CD14-positive monocyte (primary cell): ENCODE measurements at regions not wholly inside any gene's neighbourhood (a gene's known extent, or its start where the extent isn't known, plus 50 kb on each side); places are given as distances from the start of the nearest gene placed in this dataset.

Experiments
- DNase-seq, 3 donors: peaks; one replicate each; pipeline ENCODE4 v3.0.0-alpha.2; 2011 to 2022
- H2AFZ ChIP-seq: 2 replicates; pipeline ENCODE4 v1.6.0; 2012; ENCODE audit warnings: mild to moderate bottlenecking, low read depth, low read length, inconsistent platforms; ENCODE audit not compliant: insufficient read depth, poor library complexity, severe bottlenecking
- H3K27ac ChIP-seq, 2 donors: 1 replicate in 1 of 2; 2 replicates in 1 of 2; pipeline ENCODE4 v1.5.1; 2012 to 2013; ENCODE audit warnings: low read length in 2 of 2, control low read depth in 1 of 2, inconsistent platforms in 1 of 2, low read depth in 1 of 2, mild to moderate bottlenecking in 1 of 2
- H3K27me3 ChIP-seq, 2 donors: one replicate each; pipeline versions ENCODE4 v1.6.0 to v1.6.1; 2011 to 2013; ENCODE audit warnings: low read length in 2 of 2; ENCODE audit not compliant: control insufficient read depth in 2 of 2, insufficient read depth in 2 of 2
- H3K36me3 ChIP-seq, 2 donors: replicated peaks in 1 of 2; 1 replicate in 1 of 2; 2 replicates in 1 of 2; pipeline versions ENCODE4 v1.5.1 to v1.6.1; 2012 to 2013; ENCODE audit warnings: low read length in 2 of 2, control low read depth in 1 of 2, inconsistent platforms in 1 of 2, mild to moderate bottlenecking in 1 of 2; ENCODE audit not compliant: insufficient read depth in 2 of 2, control insufficient read depth in 1 of 2
- H3K4me1 ChIP-seq, 2 donors: 1 replicate in 1 of 2; 2 replicates in 1 of 2; pipeline versions ENCODE4 v1.5.1 to v1.6.1; 2012 to 2013; ENCODE audit warnings: low read length in 2 of 2, control low read depth in 1 of 2, inconsistent platforms in 1 of 2, mild to moderate bottlenecking in 1 of 2, moderate library complexity in 1 of 2; ENCODE audit not compliant: insufficient read depth in 2 of 2, control insufficient read depth in 1 of 2
- H3K4me2 ChIP-seq: replicated peaks from 2 replicates; pipeline ENCODE3; 2012; ENCODE audit warnings: low read length, moderate library complexity, mild to moderate bottlenecking; ENCODE audit not compliant: poor library complexity, severe bottlenecking; ENCODE audit errors: extremely low read depth
- H3K4me3 ChIP-seq, 3 experiments: fragments of 200-600 bp in 1 of 3; sonication (generic) in 1 of 3; replicated peaks in 1 of 3; 1 replicate in 2 of 3; 2 replicates in 1 of 3; pipeline ENCODE4 v1.5.1; 2011 to 2013; ENCODE audit warnings: low read length in 3 of 3, mild to moderate bottlenecking in 3 of 3, control low read depth in 2 of 3, low read depth in 2 of 3, inconsistent platforms in 1 of 3, moderate library complexity in 1 of 3
- H3K79me2 ChIP-seq: 2 replicates; pipeline ENCODE4 v1.6.0; 2012; ENCODE audit warnings: mild to moderate bottlenecking, control low read depth, inconsistent platforms, low read length, moderate library complexity; ENCODE audit not compliant: insufficient read depth
- H3K9ac ChIP-seq: 2 replicates; pipeline ENCODE4 v1.6.0; 2017; ENCODE audit warnings: low read length, mild to moderate bottlenecking; ENCODE audit not compliant: insufficient read depth, poor library complexity, severe bottlenecking
- H3K9me3 ChIP-seq, 2 donors: replicated peaks in 1 of 2; 1 replicate in 1 of 2; 2 replicates in 1 of 2; pipeline versions ENCODE4 v1.5.1 to v1.6.1; 2012 to 2013; ENCODE audit warnings: low read length in 2 of 2, control low read depth in 1 of 2; ENCODE audit not compliant: control insufficient read depth in 1 of 2, insufficient read depth in 1 of 2
- H4K20me1 ChIP-seq: 2 replicates; pipeline ENCODE4 v1.6.0; 2012; ENCODE audit warnings: mild to moderate bottlenecking, low read length, control low read depth, moderate library complexity; ENCODE audit not compliant: insufficient read depth
- H3K27ac Mint-ChIP-seq, 7 donors: one replicate each; pipeline ENCODE4 v1.8.0; 2020; ENCODE audit warnings: mild to moderate bottlenecking in 7 of 7, mixed read lengths in 7 of 7, moderate library complexity in 6 of 7, inconsistent platforms in 2 of 7
- H3K27me3 Mint-ChIP-seq, 3 donors: one replicate each; pipeline ENCODE4 v1.8.0; 2021 to 2022; ENCODE audit warnings: low read depth in 3 of 3, mild to moderate bottlenecking in 3 of 3, mixed read lengths in 3 of 3, moderate library complexity in 3 of 3, inconsistent platforms in 1 of 3
- H3K36me3 Mint-ChIP-seq, 2 donors: one replicate each; pipeline ENCODE4 v1.8.0; 2020; ENCODE audit warnings: mixed read lengths in 2 of 2, inconsistent platforms in 1 of 2, mild to moderate bottlenecking in 1 of 2
- H3K4me1 Mint-ChIP-seq: one replicate; pipeline ENCODE4 v1.8.0; 2020; ENCODE audit warnings: mild to moderate bottlenecking, mixed read lengths
- H3K4me3 Mint-ChIP-seq, 2 donors: one replicate each; pipeline ENCODE4 v1.8.0; 2020; ENCODE audit warnings: mild to moderate bottlenecking in 2 of 2, mixed read lengths in 2 of 2, moderate library complexity in 1 of 2
- H3K9me3 Mint-ChIP-seq, 7 donors: one replicate each; pipeline ENCODE4 v1.8.0; 2020 to 2022; ENCODE audit warnings: mixed read lengths in 7 of 7, mild to moderate bottlenecking in 6 of 7, moderate library complexity in 6 of 7, inconsistent platforms in 2 of 7
- WGBS: methylation state at CpG from one replicate; pipeline ENCODE4 v1.1.5; 2013; ENCODE audit warnings: missing lambda C conversion rate; ENCODE audit not compliant: insufficient coverage; 5-methylcytosine and 5-hydroxymethylcytosine counted together
- intact Hi-C, 2 donors: fragments of 100-400 bp; cut with micrococcal nuclease; formaldehyde crosslinking; loops; one replicate each; pipeline versions ENCODE4 v1.15.0 to v1.15.1; 2023
- TF ChIP-seq, protein P1 (sequence below): fragments of 200-600 bp; IDR thresholded peaks from one replicate; pipeline ENCODE4 v1.8.0; 2022; ENCODE audit warnings: antibody characterized with exemption, mild to moderate bottlenecking

DNA sequence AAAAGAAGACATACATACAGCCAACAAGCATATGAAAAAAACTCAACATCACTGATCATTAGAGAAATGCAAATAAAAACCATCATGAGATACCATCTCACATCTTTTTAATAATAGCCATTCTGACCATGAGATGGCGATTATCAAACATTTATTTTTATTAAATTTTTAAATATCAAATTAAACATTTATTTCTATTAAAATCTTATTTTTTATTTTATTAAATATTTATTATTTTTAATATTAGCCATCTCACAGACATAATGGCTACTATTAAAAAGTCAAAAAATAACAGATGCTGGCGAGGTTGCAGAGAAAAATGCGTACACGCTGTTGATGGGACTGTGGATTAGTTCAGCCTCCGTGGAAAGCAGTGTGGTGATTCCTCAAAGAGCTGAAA, 264.8 kb upstream of the TENM4 start:
- no peaks in the 10 kb centered on the region for H3K4me1 Mint-ChIP-seq

DNA sequence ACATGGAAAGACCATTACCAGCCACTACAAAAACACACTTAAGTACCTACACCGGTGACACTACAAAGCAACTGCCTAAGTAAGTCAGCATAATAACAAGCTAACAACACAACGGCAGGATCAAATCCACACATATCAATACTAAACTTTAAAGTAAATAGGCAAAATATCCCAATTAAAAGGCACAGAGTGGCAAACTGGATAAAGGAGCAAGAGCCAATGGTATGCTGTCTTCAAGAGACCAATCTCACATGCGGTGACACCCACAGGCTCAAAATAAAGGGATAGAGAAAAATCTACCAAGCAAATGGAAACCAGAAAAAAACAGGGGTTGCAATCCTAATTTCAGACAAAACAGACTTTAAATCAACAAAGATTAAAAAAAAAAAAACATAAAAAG, 261.5 kb upstream of the TENM4 start:
- H3K27me3 ChIP-seq: no peaks in the 10 kb centered on the region
- 100% methylated on average over 1 of the region's 3 CpGs for WGBS
- no peak overlapping the region for H3K4me3 ChIP-seq
- no peak overlapping the region for H2AFZ ChIP-seq
- DNase-seq: no peak
- Mint-ChIP-seq H3K27ac (no peak overlapping the region), H3K9me3 (peaks cover 5 to 15% (median 7%) of the 10 kb centered on the region in 7 donors), H3K4me3 (no peak overlapping the region), H3K4me1 (no peaks in the 10 kb centered on the region), H3K36me3 (no peaks in the 10 kb centered on the region), H3K27me3 (peaks cover 0 to 2% (median 1%) of the 10 kb centered on the region in 3 donors)
- H3K4me1 ChIP-seq: no peaks in the 10 kb centered on the region
- H3K36me3 ChIP-seq: no peaks in the 10 kb centered on the region
- no peaks in the 10 kb centered on the region for H3K79me2 ChIP-seq
- intact Hi-C loops: no loop called here
- no peak overlapping the region for H3K9ac ChIP-seq
- no peak overlapping the region for H3K4me2 ChIP-seq
- TF ChIP-seq, protein P1, sequence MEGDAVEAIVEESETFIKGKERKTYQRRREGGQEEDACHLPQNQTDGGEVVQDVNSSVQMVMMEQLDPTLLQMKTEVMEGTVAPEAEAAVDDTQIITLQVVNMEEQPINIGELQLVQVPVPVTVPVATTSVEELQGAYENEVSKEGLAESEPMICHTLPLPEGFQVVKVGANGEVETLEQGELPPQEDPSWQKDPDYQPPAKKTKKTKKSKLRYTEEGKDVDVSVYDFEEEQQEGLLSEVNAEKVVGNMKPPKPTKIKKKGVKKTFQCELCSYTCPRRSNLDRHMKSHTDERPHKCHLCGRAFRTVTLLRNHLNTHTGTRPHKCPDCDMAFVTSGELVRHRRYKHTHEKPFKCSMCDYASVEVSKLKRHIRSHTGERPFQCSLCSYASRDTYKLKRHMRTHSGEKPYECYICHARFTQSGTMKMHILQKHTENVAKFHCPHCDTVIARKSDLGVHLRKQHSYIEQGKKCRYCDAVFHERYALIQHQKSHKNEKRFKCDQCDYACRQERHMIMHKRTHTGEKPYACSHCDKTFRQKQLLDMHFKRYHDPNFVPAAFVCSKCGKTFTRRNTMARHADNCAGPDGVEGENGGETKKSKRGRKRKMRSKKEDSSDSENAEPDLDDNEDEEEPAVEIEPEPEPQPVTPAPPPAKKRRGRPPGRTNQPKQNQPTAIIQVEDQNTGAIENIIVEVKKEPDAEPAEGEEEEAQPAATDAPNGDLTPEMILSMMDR: no peak
- H3K9me3 ChIP-seq: peaks cover 8 to 10% of the 10 kb centered on the region in 2 donors
- H4K20me1 ChIP-seq: no peaks in the 10 kb centered on the region
- no peak overlapping the region for H3K27ac ChIP-seq

More for the DNA sequence above, 264.8 kb upstream of the TENM4 start:
- Mint-ChIP-seq H3K9me3 (peaks cover 5 to 10% (median 9%) of the 10 kb centered on the region in 7 donors), H3K4me3 (no peak overlapping the region), H3K27me3 (peaks cover 0 to 2% (median 0%) of the 10 kb centered on the region in 3 donors), H3K27ac (no peak overlapping the region), H3K36me3 (no peaks in the 10 kb centered on the region)
- Histone ChIP-seq H3K27ac (no peak overlapping the region), H3K4me1 (no peaks in the 10 kb centered on the region), H3K4me3 (no peak overlapping the region), H3K27me3 (no peaks in the 10 kb centered on the region), H3K4me2 (no peak overlapping the region), H3K36me3 (no peaks in the 10 kb centered on the region), H3K9ac (no peak overlapping the region), H3K9me3 (peaks cover 3 to 5% of the 10 kb centered on the region in 2 donors), H3K79me2 (no peaks in the 10 kb centered on the region), H4K20me1 (no peaks in the 10 kb centered on the region), H2AFZ (no peak overlapping the region)
- WGBS: 82% methylated on average over 4 of the region's 5 CpGs
- no peak for DNase-seq
- TF ChIP-seq, protein P1: no peak
- intact Hi-C loops: no loop called here
